HG03025 (cell line): ENCODE measurements at regions not wholly inside any gene's neighbourhood (a gene's known extent, or its start where the extent isn't known, plus 50 kb on each side); places are given as distances from the start of the nearest gene placed in this dataset.
"Not testable (repeated sequence)": the region's sequence is repeated elsewhere in the genome, so short reads cannot be mapped to it uniquely, and the experiment has no call there.

ENCODE experiments used
- ATAC-seq: cut with Tn5 transposase; IDR thresholded peaks from one replicate; pipeline ENCODE4 v1.9.1; 2021; ENCODE audit warnings: mild to moderate bottlenecking, moderate library complexity; ENCODE audit not compliant: unreplicated experiment, low FRiP score

- ATAC-seq: no peak
Observed at GRCh38 chr4:58451707-58452106, 1341.5 kb upstream of the IGFBP7 start.

- no peak for ATAC-seq
Observed at GRCh38 chr4:58435871-58436270, 1325.7 kb upstream of the IGFBP7 start.

GRCh38 chr4:58413849-58414248 is 1303.7 kb upstream of the IGFBP7 start:
- ATAC-seq: no peak

GRCh38 chr4:58411904-58412303 is 1301.7 kb upstream of the IGFBP7 start:
- no peak for ATAC-seq

- ATAC-seq: no peak
Observed at GRCh38 chr4:58406762-58407161, 1296.6 kb upstream of the IGFBP7 start.

- ATAC-seq: no peak
Observed at GRCh38 chr4:58368221-58368620, 1258.0 kb upstream of the IGFBP7 start.

GRCh38 chr4:58360354-58361133 is 1250.4 kb upstream of the IGFBP7 start:
- no peak for ATAC-seq

- no peak for ATAC-seq
Observed at GRCh38 chr4:58359590-58359989, 1249.4 kb upstream of the IGFBP7 start.

- ATAC-seq: no peak
Observed at GRCh38 chr4:58357947-58358346, 1247.8 kb upstream of the IGFBP7 start.

GRCh38 chr4:58325070-58325469 is 1214.9 kb upstream of the IGFBP7 start:
- no peak for ATAC-seq

- ATAC-seq: no peak
Observed at GRCh38 chr4:58313444-58313843, 1203.3 kb upstream of the IGFBP7 start.

- ATAC-seq: no peak
Observed at GRCh38 chr4:58303456-58303855, 1193.3 kb upstream of the IGFBP7 start.

GRCh38 chr4:58301376-58301999 is 1191.3 kb upstream of the IGFBP7 start:
- no peak for ATAC-seq

- no peak for ATAC-seq
Observed at GRCh38 chr4:58286335-58286734, 1176.2 kb upstream of the IGFBP7 start.

GRCh38 chr4:58280928-58281327 is 1170.7 kb upstream of the IGFBP7 start:
- ATAC-seq: not testable (repeated sequence)

GRCh38 chr4:58275856-58276255 is 1165.7 kb upstream of the IGFBP7 start:
- no peak for ATAC-seq

GRCh38 chr4:58274553-58274952 is 1164.4 kb upstream of the IGFBP7 start:
- no peak for ATAC-seq

GRCh38 chr4:58272311-58272710 is 1162.1 kb upstream of the IGFBP7 start:
- ATAC-seq: no peak

- no peak for ATAC-seq
Observed at GRCh38 chr4:58265734-58266133, 1155.5 kb upstream of the IGFBP7 start.

GRCh38 chr4:58261526-58261925 is 1151.3 kb upstream of the IGFBP7 start:
- no peak for ATAC-seq

- no peak for ATAC-seq
Observed at GRCh38 chr4:58254291-58254690, 1144.1 kb upstream of the IGFBP7 start.

- no peak for ATAC-seq
Observed at GRCh38 chr4:58252656-58253055, 1142.5 kb upstream of the IGFBP7 start.
